GM12892 (cell line): ENCODE measurements at regions not wholly inside any gene's neighbourhood (a gene's known extent, or its start where the extent isn't known, plus 50 kb on each side); places are given as distances from the start of the nearest gene placed in this dataset.

Source experiments
- POLR2AphosphoS5 ChIP-seq: IDR thresholded peaks from 2 replicates; pipeline ENCODE4 v1.6.1; 2011; ENCODE audit warnings: low read depth, low read length, control low read depth
- TAF1 ChIP-seq: IDR thresholded peaks from 2 replicates; pipeline ENCODE4 v1.6.1; 2011; ENCODE audit warnings: low read depth, mild to moderate bottlenecking, control low read depth, low read length, borderline replicate concordance

GRCh38 chr2:239763433-239764097 is 261.6 kb downstream of the NDUFA10 start:
- TF ChIP-seq TAF1 (no peak), POLR2AphosphoS5 (no peak)
